Tibial nerve (tissue), 4 donors: ENCODE measurements at regions not wholly inside any gene's neighbourhood (a gene's known extent, or its start where the extent isn't known, plus 50 kb on each side); places are given as distances from the start of the nearest gene placed in this dataset.

Experiments
- DNase-seq, 2 donors: peaks; one replicate each; pipeline ENCODE4 v3.0.0-alpha.2; 2019; ENCODE audit warnings: low spot score in 2 of 2
- H3K27ac ChIP-seq, 4 donors: fragments of 200-600 bp; sonication (generic) in 3 of 4; one replicate each; pipeline ENCODE4 v1.5.1; 2017 to 2019; ENCODE audit warnings: mild to moderate bottlenecking in 1 of 4
- H3K27me3 ChIP-seq, 2 donors: fragments of 200-600 bp; sonication (generic) in 1 of 2; one replicate each; pipeline versions ENCODE4 v1.5.1 to v1.6.0; 2017 to 2019
- H3K36me3 ChIP-seq, 3 donors: fragments of 200-600 bp; sonication (generic); one replicate each; pipeline ENCODE4 v1.5.1; 2018 to 2019
- H3K4me1 ChIP-seq, 4 donors: fragments of 200-600 bp; sonication (generic) in 3 of 4; one replicate each; pipeline ENCODE4 v1.5.1; 2017 to 2019
- H3K4me3 ChIP-seq, 4 donors: fragments of 200-600 bp; sonication (generic) in 3 of 4; one replicate each; pipeline ENCODE4 v1.5.1; 2017 to 2019; ENCODE audit warnings: mild to moderate bottlenecking in 1 of 4, moderate library complexity in 1 of 4
- H3K9me3 ChIP-seq, 4 donors: fragments of 200-600 bp; sonication (generic) in 3 of 4; one replicate each; pipeline ENCODE4 v1.5.1; 2017 to 2019
- CTCF ChIP-seq, 5 experiments: fragments of 200-600 bp in 3 of 5; fragments of 450-650 bp in 2 of 5; sonication (generic) in 3 of 5; IDR thresholded peaks; one replicate each; pipeline ENCODE4 v1.5.1; 2016 to 2019; ENCODE audit warnings: antibody characterized with exemption in 5 of 5, mild to moderate bottlenecking in 3 of 5, moderate library complexity in 2 of 5
- EP300 ChIP-seq, 2 donors: sonication (generic); formaldehyde crosslinking; IDR thresholded peaks; one replicate each; pipeline ENCODE4 v1.6.1; 2017; ENCODE audit warnings: antibody characterized with exemption in 2 of 2, mild to moderate bottlenecking in 1 of 2
- POLR2A ChIP-seq, 2 donors: fragments of 450-650 bp; IDR thresholded peaks; one replicate each; pipeline ENCODE4 v1.6.1; 2017; ENCODE audit warnings: antibody characterized with exemption in 2 of 2, mild to moderate bottlenecking in 2 of 2, moderate library complexity in 2 of 2
- WGBS, 2 donors: methylation state at CpG; one replicate each; pipeline ENCODE4 v1.1.5; 2018; 5-methylcytosine and 5-hydroxymethylcytosine counted together

GRCh38 chr4:91961504-91961903 is 342.3 kb upstream of the GRID2 start:
- no peaks in the 10 kb centered on the region for H3K4me1 ChIP-seq
- TF ChIP-seq EP300 (IDR thresholded peaks at IDR 0.05) (no peak), POLR2A (IDR thresholded peaks at IDR 0.05) (no peak), CTCF (IDR thresholded peaks at IDR 0.05) (no peak)
- H3K4me3 ChIP-seq, result no peak overlapping the region
- DNase-seq, result no peak
- no peaks in the 10 kb centered on the region for H3K36me3 ChIP-seq
- H3K27ac ChIP-seq, result no peak overlapping the region
- no peaks in the 10 kb centered on the region for H3K27me3 ChIP-seq
- no peaks in the 10 kb centered on the region for H3K9me3 ChIP-seq

GRCh38 chr4:91963486-91963885 is 340.3 kb upstream of the GRID2 start:
- WGBS, 2 donors, result 35 to 42% methylated on average over 3 of the region's 3 CpGs
- H3K27ac ChIP-seq, result no peak overlapping the region
- no peaks in the 10 kb centered on the region for H3K4me1 ChIP-seq
- DNase-seq, result no peak
- H3K27me3 ChIP-seq, result no peaks in the 10 kb centered on the region
- no peak for TF ChIP-seq POLR2A (IDR thresholded peaks at IDR 0.05)
- no peak for TF ChIP-seq EP300 (IDR thresholded peaks at IDR 0.05)
- TF ChIP-seq CTCF (IDR thresholded peaks at IDR 0.05), result no peak
- H3K36me3 ChIP-seq, result no peaks in the 10 kb centered on the region
- H3K4me3 ChIP-seq, result no peak overlapping the region
- H3K9me3 ChIP-seq, result no peaks in the 10 kb centered on the region

- no peaks in the 10 kb centered on the region for H3K9me3 ChIP-seq
- no peaks in the 10 kb centered on the region for H3K36me3 ChIP-seq
- no peaks in the 10 kb centered on the region for H3K4me1 ChIP-seq
- H3K4me3 ChIP-seq, result no peak overlapping the region
- no peak for DNase-seq
- no peak for TF ChIP-seq EP300 (IDR thresholded peaks at IDR 0.05)
- no peak for TF ChIP-seq CTCF (IDR thresholded peaks at IDR 0.05)
- no peak for TF ChIP-seq POLR2A (IDR thresholded peaks at IDR 0.05)
- no peak overlapping the region for H3K27ac ChIP-seq
- H3K27me3 ChIP-seq, result no peaks in the 10 kb centered on the region
These were observed 338.6 kb upstream of the GRID2 start for GRCh38 chr4:91965166-91965565.

- TF ChIP-seq EP300 (IDR thresholded peaks at IDR 0.05) (no peak), CTCF (IDR thresholded peaks at IDR 0.05) (no peak), POLR2A (IDR thresholded peaks at IDR 0.05) (no peak)
- no peak overlapping the region for H3K4me3 ChIP-seq
- H3K36me3 ChIP-seq, result no peaks in the 10 kb centered on the region
- no peak for DNase-seq
- no peak overlapping the region for H3K27ac ChIP-seq
- H3K9me3 ChIP-seq, result peaks cover 0 to 20% (median 0%) of the 10 kb centered on the region in 4 donors
- 80 to 85% methylated on average over 1 of the region's 1 CpG for WGBS, 2 donors
- no peaks in the 10 kb centered on the region for H3K27me3 ChIP-seq
- no peaks in the 10 kb centered on the region for H3K4me1 ChIP-seq
These were observed 330.1 kb upstream of the GRID2 start for GRCh38 chr4:91973479-91974153.

- TF ChIP-seq CTCF (IDR thresholded peaks at IDR 0.05), result no peak
- no peak for TF ChIP-seq EP300 (IDR thresholded peaks at IDR 0.05)
- no peak for TF ChIP-seq POLR2A (IDR thresholded peaks at IDR 0.05)
- H3K36me3 ChIP-seq, result no peaks in the 10 kb centered on the region
- H3K9me3 ChIP-seq, result no peaks in the 10 kb centered on the region
- DNase-seq, result no peak
- no peaks in the 10 kb centered on the region for H3K27me3 ChIP-seq
- no peaks in the 10 kb centered on the region for H3K4me1 ChIP-seq
- no peak overlapping the region for H3K27ac ChIP-seq
- no peak overlapping the region for H3K4me3 ChIP-seq
- WGBS, 2 donors, result 79 to 82% methylated on average over 5 of the region's 5 CpGs
These were observed 319.3 kb upstream of the GRID2 start for GRCh38 chr4:91984466-91984865.
